Caco-2 (cell line): ENCODE measurements at regions not wholly inside any gene's neighbourhood (a gene's known extent, or its start where the extent isn't known, plus 50 kb on each side); places are given as distances from the start of the nearest gene placed in this dataset.

Source experiments
- BruUV-seq: library from RNA; stranded (reverse); fragments of 400-500 nt; replicated peaks from 2 replicates; lab custom pipeline; 2021; lab: Mats Ljungman, UMichigan
- CTCF ChIA-PET: fragments of 300-600 bp; sonication (Branson Sonifier 250); formaldehyde crosslinking; loops from one replicate; lab custom pipeline; 2022; ENCODE audit warnings: antibody characterized with exemption; lab: Charles Lee
- POLR2A ChIA-PET: fragments of 300-600 bp; sonication (Branson Sonifier 250); formaldehyde crosslinking; loops from one replicate; lab custom pipeline; 2022; ENCODE audit warnings: antibody characterized with exemption; lab: Charles Lee
- DNase-seq, 2 experiments: peaks; one replicate each; pipeline versions ENCODE4 v3.0.0 to v3.0.0-alpha.2; 2020 to 2022
- H3K27me3 ChIP-seq: replicated peaks from 2 replicates; pipeline ENCODE4 v1.6.0; 2011; ENCODE audit warnings: low read length; ENCODE audit not compliant: control insufficient read depth, insufficient read depth
- H3K36me3 ChIP-seq: 2 replicates; pipeline ENCODE4 v1.5.1; 2011; ENCODE audit warnings: low read length; ENCODE audit not compliant: control insufficient read depth, insufficient read depth
- H3K4me1 ChIP-seq: fragments of 250-450 bp; sonication (Bioruptor Pico); 2 replicates; pipeline ENCODE4 v1.5.1; 2020; ENCODE audit warnings: mild to moderate bottlenecking
- H3K4me3 ChIP-seq: 2 replicates; pipeline ENCODE4 v1.5.1; 2011; ENCODE audit warnings: low read depth, mild to moderate bottlenecking, control low read depth, low read length
- H3K9me3 ChIP-seq: fragments of 250-450 bp; sonication (Bioruptor Pico); 2 replicates; pipeline ENCODE4 v1.5.1; 2020; ENCODE audit warnings: mild to moderate bottlenecking, moderate library complexity
- H3K27ac Mint-ChIP-seq: one replicate; pipeline ENCODE4 v1.8.0; 2022; ENCODE audit warnings: mixed read lengths; ENCODE audit not compliant: unreplicated experiment
- H3K27me3 Mint-ChIP-seq: one replicate; pipeline ENCODE4 v1.8.0; 2022; ENCODE audit warnings: mixed read lengths; ENCODE audit not compliant: insufficient read depth, unreplicated experiment
- H3K36me3 Mint-ChIP-seq: one replicate; pipeline ENCODE4 v1.8.0; 2022; ENCODE audit warnings: mild to moderate bottlenecking, mixed read lengths; ENCODE audit not compliant: insufficient read depth, unreplicated experiment
- H3K4me1 Mint-ChIP-seq: one replicate; pipeline ENCODE4 v1.8.0; 2022; ENCODE audit warnings: low read depth, mixed read lengths; ENCODE audit not compliant: unreplicated experiment
- H3K4me3 Mint-ChIP-seq: one replicate; pipeline ENCODE4 v1.8.0; 2022; ENCODE audit warnings: mild to moderate bottlenecking, moderate library complexity, mixed read lengths; ENCODE audit not compliant: unreplicated experiment
- H3K9me3 Mint-ChIP-seq: one replicate; pipeline ENCODE4 v1.8.0; 2022; ENCODE audit warnings: mixed read lengths; ENCODE audit not compliant: unreplicated experiment
- CTCF ChIP-seq, 2 experiments: fragments of 200-600 bp in 1 of 2; IDR thresholded peaks; 1 replicate in 1 of 2; 2 replicates in 1 of 2; pipeline versions ENCODE4 v1.5.1 to v1.8.0; 2011 to 2022; ENCODE audit warnings: antibody characterized with exemption in 1 of 2, control low read depth in 1 of 2, inconsistent platforms in 1 of 2, low read depth in 1 of 2, low read length in 1 of 2, mild to moderate bottlenecking in 1 of 2, moderate library complexity in 1 of 2; ENCODE audit not compliant: insufficient read depth in 1 of 2, severe bottlenecking in 1 of 2, unreplicated experiment in 1 of 2
- intact Hi-C: fragments of 100-400 bp; cut with micrococcal nuclease; formaldehyde crosslinking; loops from one replicate; pipeline ENCODE4 v1.10.0; 2022; ENCODE audit not compliant: unreplicated experiment

- H3K4me1 ChIP-seq: peaks cover 4% of the 10 kb centered on the region; the same call in 1 of the 2 replicates
- Mint-ChIP-seq H3K4me1 (no peaks in the 10 kb centered on the region), H3K27ac (no peak overlapping the region), H3K36me3 (no peaks in the 10 kb centered on the region), H3K27me3 (no peaks in the 10 kb centered on the region), H3K4me3 (no peak overlapping the region), H3K9me3 (peaks cover 10% of the 10 kb centered on the region)
- no peaks in the 10 kb centered on the region for H3K36me3 ChIP-seq
- H3K9me3 ChIP-seq: 0 out of 2 replicates have a peak, but pooled peaks cover 3% of the 10 kb centered on the region
- TF ChIP-seq CTCF (IDR thresholded peaks at IDR 0.05; ENCODE audit: insufficient read depth in 1 of 2, low read depth in 1 of 2, low read length in 1 of 2, severe bottlenecking in 1 of 2, unreplicated experiment in 1 of 2): no peak
- no peak for DNase-seq
- ChIA-PET POLR2A (no interaction called here), CTCF (interaction anchor here (0.5 to 0.6 kb wide), 2 partner anchors 66 to 142 kb away, joined by 3 read pairs; no protein-coding TSS in a partner anchor)
- H3K4me3 ChIP-seq: no peak overlapping the region
- intact Hi-C loops: no loop called here
- no peaks in the 10 kb centered on the region for H3K27me3 ChIP-seq
- no TSS peak for BruUV-seq
Measured at GRCh38 chr1:234942012-234942332, 186.7 kb downstream of the TOMM20 start.

- no peaks in the 10 kb centered on the region for H3K36me3 Mint-ChIP-seq
- ChIA-PET POLR2A (no interaction called here), CTCF (interaction anchor here (0.5 to 0.6 kb wide), 2 partner anchors 65 to 143 kb away, joined by 3 read pairs; no protein-coding TSS in a partner anchor)
- no peaks in the 10 kb centered on the region for H3K27me3 ChIP-seq
- no TSS peak for BruUV-seq
- H3K4me3 Mint-ChIP-seq: no peak overlapping the region
- no peaks in the 10 kb centered on the region for H3K27me3 Mint-ChIP-seq
- peaks cover 10% of the 10 kb centered on the region for H3K9me3 Mint-ChIP-seq
- no peaks in the 10 kb centered on the region for H3K4me1 Mint-ChIP-seq
- intact Hi-C loops: no loop called here
- H3K4me1 ChIP-seq: peaks cover 4% of the 10 kb centered on the region; the same call in 1 of the 2 replicates
- no peak overlapping the region for H3K27ac Mint-ChIP-seq
- DNase-seq: no peak
- 0 out of 2 replicates have a peak, but pooled peaks cover 3% of the 10 kb centered on the region for H3K9me3 ChIP-seq
- H3K36me3 ChIP-seq: no peaks in the 10 kb centered on the region
- no peak overlapping the region for H3K4me3 ChIP-seq
- TF ChIP-seq CTCF (IDR thresholded peaks at IDR 0.05; ENCODE audit: insufficient read depth in 1 of 2, low read depth in 1 of 2, low read length in 1 of 2, severe bottlenecking in 1 of 2, unreplicated experiment in 1 of 2): no peak
Measured at GRCh38 chr1:234941321-234942011, 187.2 kb downstream of the TOMM20 start.

- H3K36me3 Mint-ChIP-seq: no peaks in the 10 kb centered on the region
- peaks cover 10% of the 10 kb centered on the region for H3K9me3 Mint-ChIP-seq
- Histone ChIP-seq H3K27me3 (no peaks in the 10 kb centered on the region), H3K4me1 (peaks cover 4% of the 10 kb centered on the region; the same call in 1 of the 2 replicates), H3K36me3 (no peaks in the 10 kb centered on the region), H3K9me3 (0 out of 2 replicates have a peak, but pooled peaks cover 3% of the 10 kb centered on the region), H3K4me3 (no peak overlapping the region)
- ChIA-PET CTCF (no interaction called here), POLR2A (no interaction called here)
- H3K27ac Mint-ChIP-seq: no peak overlapping the region
- no peak overlapping the region for H3K4me3 Mint-ChIP-seq
- no peak for DNase-seq
- intact Hi-C loops: no loop called here
- TF ChIP-seq CTCF (IDR thresholded peaks at IDR 0.05; ENCODE audit: insufficient read depth in 1 of 2, low read depth in 1 of 2, low read length in 1 of 2, severe bottlenecking in 1 of 2, unreplicated experiment in 1 of 2): no peak
- no TSS peak for BruUV-seq
- no peaks in the 10 kb centered on the region for H3K27me3 Mint-ChIP-seq
- no peaks in the 10 kb centered on the region for H3K4me1 Mint-ChIP-seq
Measured at GRCh38 chr1:234940841-234941240, 187.8 kb downstream of the TOMM20 start.
